PFSK-1 (cell line): ENCODE measurements at regions not wholly inside any gene's neighbourhood (a gene's known extent, or its start where the extent isn't known, plus 50 kb on each side); places are given as distances from the start of the nearest gene placed in this dataset.

ENCODE experiments used
- FOXP2 ChIP-seq: optimal IDR thresholded peaks from 2 replicates; pipeline ENCODE3; 2011; ENCODE audit warnings: borderline replicate concordance, control low read depth, inconsistent platforms; ENCODE audit not compliant: insufficient read depth; ENCODE audit errors: extremely low read length, extremely low read depth
- POLR2AphosphoS5 ChIP-seq: IDR thresholded peaks from 2 replicates; pipeline ENCODE4 v1.6.1; 2012; ENCODE audit warnings: low read depth, mild to moderate bottlenecking, control low read depth, low read length, moderate library complexity
- REST ChIP-seq, 2 experiments: IDR thresholded peaks; 2 replicates each; pipeline versions ENCODE4 v1.6.1 to v1.8.0; 2011 to 2012; ENCODE audit warnings: low read depth in 2 of 2, low read length in 2 of 2, control low read depth in 1 of 2, inconsistent platforms in 1 of 2, mild to moderate bottlenecking in 1 of 2, moderate library complexity in 1 of 2; ENCODE audit not compliant: insufficient read depth in 1 of 2
- SIN3A ChIP-seq: IDR thresholded peaks from 2 replicates; pipeline ENCODE4 v1.6.1; 2012; ENCODE audit warnings: mild to moderate bottlenecking, low read length, moderate library complexity, borderline replicate concordance; ENCODE audit not compliant: insufficient read depth
- TAF1 ChIP-seq: IDR thresholded peaks from 2 replicates; pipeline ENCODE4 v1.6.1; 2012; ENCODE audit warnings: low read length, control low read depth, borderline replicate concordance; ENCODE audit not compliant: insufficient read depth

- TF ChIP-seq POLR2AphosphoS5 = no peak
- TF ChIP-seq TAF1 = no peak
- TF ChIP-seq SIN3A = no peak
- TF ChIP-seq FOXP2 = no peak
- no peak for TF ChIP-seq REST (IDR thresholded peaks at IDR 0.05; ENCODE audit: insufficient read depth in 1 of 2, low read depth in 2 of 2, low read length in 2 of 2)
These were observed 391.4 kb upstream of the AKR1E2 start for GRCh38 chr10:4434516-4435071.

- TF ChIP-seq REST (IDR thresholded peaks at IDR 0.05; ENCODE audit: insufficient read depth in 1 of 2, low read depth in 2 of 2, low read length in 2 of 2) = no peak
- TF ChIP-seq SIN3A = no peak
These were observed 391.9 kb upstream of the AKR1E2 start for GRCh38 chr10:4434105-4434504.

GRCh38 chr10:4431114-4431863 lies 394.7 kb upstream of the AKR1E2 start:
- TF ChIP-seq FOXP2 (no peak), REST (IDR thresholded peaks at IDR 0.05; ENCODE audit: insufficient read depth in 1 of 2, low read depth in 2 of 2, low read length in 2 of 2) (no peak), TAF1 (no peak), POLR2AphosphoS5 (no peak)

- TF ChIP-seq TAF1 = no peak
- no peak for TF ChIP-seq FOXP2
- no peak for TF ChIP-seq POLR2AphosphoS5
- TF ChIP-seq REST (IDR thresholded peaks at IDR 0.05; ENCODE audit: insufficient read depth in 1 of 2, low read depth in 2 of 2, low read length in 2 of 2) = no peak
- no peak for TF ChIP-seq SIN3A
These were observed 396.4 kb upstream of the AKR1E2 start for GRCh38 chr10:4429571-4429970.

- TF ChIP-seq TAF1 = no peak
- TF ChIP-seq POLR2AphosphoS5 = no peak
- no peak for TF ChIP-seq FOXP2
- TF ChIP-seq SIN3A = no peak
- no peak for TF ChIP-seq REST (IDR thresholded peaks at IDR 0.05; ENCODE audit: insufficient read depth in 1 of 2, low read depth in 2 of 2, low read length in 2 of 2)
These were observed 398.5 kb upstream of the AKR1E2 start for GRCh38 chr10:4427532-4427931.
